Karpas-422 (cell line): ENCODE measurements at regions not wholly inside any gene's neighbourhood (a gene's known extent, or its start where the extent isn't known, plus 50 kb on each side); places are given as distances from the start of the nearest gene placed in this dataset.

ENCODE experiments used
- DNase-seq: peaks from one replicate; pipeline ENCODE4 v3.0.0-alpha.2; 2015
- H2AFZ ChIP-seq: fragments of 200-600 bp; sonication (generic); 2 replicates; pipeline ENCODE4 v1.6.1; 2014; ENCODE audit warnings: antibody characterized with exemption, low read length, mixed read lengths
- H3K27ac ChIP-seq: fragments of 200-600 bp; sonication (generic); 2 replicates; pipeline ENCODE4 v1.5.1; 2014; ENCODE audit warnings: mild to moderate bottlenecking, low read length, moderate library complexity
- H3K27me3 ChIP-seq: fragments of 200-600 bp; sonication (generic); 2 replicates; pipeline ENCODE4 v1.6.1; 2014; ENCODE audit warnings: low read length, mixed read lengths
- H3K36me3 ChIP-seq: fragments of 200-600 bp; sonication (generic); 2 replicates; pipeline ENCODE4 v1.6.1; 2014; ENCODE audit warnings: low read length, mixed read lengths; ENCODE audit not compliant: insufficient read depth
- H3K4me1 ChIP-seq: fragments of 200-600 bp; sonication (generic); 2 replicates; pipeline ENCODE4 v1.6.1; 2014; ENCODE audit warnings: mild to moderate bottlenecking, low read length, mixed read lengths
- H3K4me2 ChIP-seq: fragments of 200-600 bp; sonication (generic); 2 replicates; pipeline ENCODE4 v1.6.1; 2014; ENCODE audit warnings: low read length, low read depth, mild to moderate bottlenecking; ENCODE audit not compliant: poor library complexity, severe bottlenecking
- H3K4me3 ChIP-seq: fragments of 200-600 bp; sonication (generic); 2 replicates; pipeline ENCODE4 v1.5.1; 2014; ENCODE audit warnings: mild to moderate bottlenecking, antibody characterized with exemption, low read length, mixed read lengths
- H3K79me2 ChIP-seq: fragments of 200-600 bp; sonication (generic); 2 replicates; pipeline ENCODE4 v1.6.1; 2014; ENCODE audit warnings: mild to moderate bottlenecking, low read length, mixed read lengths
- H3K9ac ChIP-seq: fragments of 200-600 bp; sonication (generic); 2 replicates; pipeline ENCODE4 v1.6.0; 2014; ENCODE audit warnings: low read length
- H3K9me2 ChIP-seq: fragments of 200-600 bp; sonication (generic), shearing (Covaris generic); replicated peaks from 2 replicates; pipeline ENCODE4 v1.6.0; 2014; ENCODE audit warnings: mild to moderate bottlenecking, low read length, moderate library complexity; ENCODE audit not compliant: insufficient read depth
- H3K9me3 ChIP-seq: fragments of 300-700, 200-600 bp; sonication (generic); 2 replicates; pipeline ENCODE4 v1.6.1; 2014; ENCODE audit warnings: low read length, mixed read lengths
- H4K20me1 ChIP-seq: fragments of 200-600 bp; sonication (generic); 2 replicates; pipeline ENCODE4 v1.6.1; 2014; ENCODE audit warnings: mild to moderate bottlenecking, antibody characterized with exemption, low read length, low read depth; ENCODE audit not compliant: insufficient read depth

- Histone ChIP-seq H3K4me3 (no peak overlapping the region), H2AFZ (no peak overlapping the region), H3K9me2 (no peaks in the 10 kb centered on the region), H3K27me3 (no peaks in the 10 kb centered on the region), H3K36me3 (no peaks in the 10 kb centered on the region), H3K79me2 (no peaks in the 10 kb centered on the region), H3K9me3 (no peaks in the 10 kb centered on the region; the same call in 1 of the 2 replicates), H3K4me1 (no peaks in the 10 kb centered on the region), H4K20me1 (no peaks in the 10 kb centered on the region), H3K9ac (no peak overlapping the region), H3K4me2 (no peak overlapping the region), H3K27ac (no peak overlapping the region)
- DNase-seq, result no peak
Observed at GRCh38 chr3:69454204-69454787, 68.4 kb upstream of the FRMD4B start.

- H3K4me2 ChIP-seq, result no peak overlapping the region
- H3K4me3 ChIP-seq, result no peak overlapping the region
- H3K27me3 ChIP-seq, result no peaks in the 10 kb centered on the region
- DNase-seq, result no peak
- H2AFZ ChIP-seq, result no peak overlapping the region
- no peaks in the 10 kb centered on the region; the same call in 1 of the 2 replicates for H3K9me3 ChIP-seq
- H3K79me2 ChIP-seq, result no peaks in the 10 kb centered on the region
- no peaks in the 10 kb centered on the region for H3K9me2 ChIP-seq
- H3K27ac ChIP-seq, result no peak overlapping the region
- no peaks in the 10 kb centered on the region for H4K20me1 ChIP-seq
- H3K9ac ChIP-seq, result no peak overlapping the region
- H3K4me1 ChIP-seq, result no peaks in the 10 kb centered on the region
- H3K36me3 ChIP-seq, result no peaks in the 10 kb centered on the region
Observed at GRCh38 chr3:69452295-69452694, 66.4 kb upstream of the FRMD4B start.

GRCh38 chr3:69451594-69451993, 65.7 kb upstream of the FRMD4B start:
- H3K79me2 ChIP-seq, result no peaks in the 10 kb centered on the region
- H3K27me3 ChIP-seq, result no peaks in the 10 kb centered on the region
- no peak overlapping the region for H3K9ac ChIP-seq
- no peaks in the 10 kb centered on the region for H3K36me3 ChIP-seq
- H2AFZ ChIP-seq, result no peak overlapping the region
- H3K9me2 ChIP-seq, result no peaks in the 10 kb centered on the region
- H3K4me3 ChIP-seq, result no peak overlapping the region
- H3K4me1 ChIP-seq, result no peaks in the 10 kb centered on the region
- no peak overlapping the region for H3K27ac ChIP-seq
- H3K9me3 ChIP-seq, result no peaks in the 10 kb centered on the region; the same call in 1 of the 2 replicates
- H3K4me2 ChIP-seq, result no peak overlapping the region
- DNase-seq, result no peak
- no peaks in the 10 kb centered on the region for H4K20me1 ChIP-seq

GRCh38 chr3:69448877-69449276, 63.0 kb upstream of the FRMD4B start:
- Histone ChIP-seq H3K9ac (no peak overlapping the region), H3K4me2 (no peak overlapping the region), H2AFZ (no peak overlapping the region), H3K4me1 (no peaks in the 10 kb centered on the region), H3K4me3 (no peak overlapping the region), H3K27ac (no peak overlapping the region), H3K36me3 (no peaks in the 10 kb centered on the region), H3K79me2 (no peaks in the 10 kb centered on the region), H4K20me1 (no peaks in the 10 kb centered on the region), H3K9me2 (no peaks in the 10 kb centered on the region), H3K9me3 (no peaks in the 10 kb centered on the region; the same call in 1 of the 2 replicates), H3K27me3 (no peaks in the 10 kb centered on the region)
- DNase-seq, result no peak

DNA sequence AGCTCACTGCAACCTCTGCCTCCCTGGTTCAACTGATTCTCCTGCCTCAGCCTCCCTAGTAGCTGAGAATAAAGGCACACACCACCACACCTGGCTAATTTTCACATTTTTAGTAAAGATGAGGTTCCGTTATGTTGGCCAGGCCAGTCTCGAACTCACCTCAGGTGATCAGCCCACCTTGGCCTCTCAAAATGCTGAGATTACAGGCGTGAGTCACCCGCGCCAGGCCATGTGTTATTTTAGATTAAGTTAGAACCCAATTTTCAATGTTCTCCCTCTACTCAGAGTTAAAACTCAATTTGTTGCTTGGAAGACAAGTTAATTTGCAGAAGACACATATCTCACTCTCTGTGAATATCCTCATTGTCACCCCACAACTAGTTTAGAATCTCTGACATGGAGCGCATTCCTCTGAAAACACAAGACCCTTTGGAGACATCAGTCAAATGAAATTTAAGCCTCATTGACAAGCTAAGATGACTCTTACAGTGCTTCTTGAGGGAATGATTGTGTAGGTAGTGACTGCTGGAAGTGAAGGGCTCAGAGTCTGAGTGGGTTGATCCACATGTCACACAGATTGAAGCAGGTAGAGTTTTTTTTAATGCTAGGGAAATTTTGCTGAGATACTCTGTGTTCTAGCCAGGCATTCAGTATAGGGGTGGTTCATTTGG, 60.6 kb upstream of the FRMD4B start:
- Histone ChIP-seq H3K4me2 (no peak overlapping the region), H3K27me3 (no peaks in the 10 kb centered on the region), H3K27ac (no peak overlapping the region), H3K9me2 (no peaks in the 10 kb centered on the region), H3K36me3 (no peaks in the 10 kb centered on the region), H3K9me3 (no peaks in the 10 kb centered on the region), H3K79me2 (no peaks in the 10 kb centered on the region), H2AFZ (no peak overlapping the region), H3K4me1 (no peaks in the 10 kb centered on the region), H3K4me3 (no peak overlapping the region), H4K20me1 (no peaks in the 10 kb centered on the region), H3K9ac (no peak overlapping the region)
- DNase-seq, result no peak

DNA sequence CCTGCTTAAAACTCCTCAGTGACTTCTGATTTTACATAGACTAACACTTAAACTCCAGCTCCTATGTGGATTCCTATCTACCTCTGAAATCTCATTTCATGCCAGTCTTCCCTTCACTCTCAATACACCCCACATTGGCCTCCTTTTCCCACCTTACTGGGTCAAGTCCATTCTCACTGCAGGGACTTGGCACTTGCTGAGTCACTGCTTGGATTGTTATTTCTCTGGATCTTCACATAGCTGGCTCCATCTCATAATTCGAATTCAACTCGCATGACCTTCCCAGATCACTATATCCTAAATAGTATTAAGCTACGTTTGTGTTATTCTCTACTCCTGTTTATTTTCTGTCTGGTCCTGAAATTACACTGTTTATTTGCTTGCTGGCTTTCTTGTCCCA, 59.6 kb upstream of the FRMD4B start:
- H3K9me3 ChIP-seq, result no peaks in the 10 kb centered on the region
- H2AFZ ChIP-seq, result no peak overlapping the region
- no peak overlapping the region for H3K9ac ChIP-seq
- no peaks in the 10 kb centered on the region for H3K27me3 ChIP-seq
- no peaks in the 10 kb centered on the region for H3K36me3 ChIP-seq
- H3K4me2 ChIP-seq, result no peak overlapping the region
- no peaks in the 10 kb centered on the region for H3K4me1 ChIP-seq
- no peak for DNase-seq
- no peaks in the 10 kb centered on the region for H3K79me2 ChIP-seq
- no peak overlapping the region for H3K4me3 ChIP-seq
- H4K20me1 ChIP-seq, result no peaks in the 10 kb centered on the region
- no peaks in the 10 kb centered on the region for H3K9me2 ChIP-seq
- H3K27ac ChIP-seq, result no peak overlapping the region

DNA sequence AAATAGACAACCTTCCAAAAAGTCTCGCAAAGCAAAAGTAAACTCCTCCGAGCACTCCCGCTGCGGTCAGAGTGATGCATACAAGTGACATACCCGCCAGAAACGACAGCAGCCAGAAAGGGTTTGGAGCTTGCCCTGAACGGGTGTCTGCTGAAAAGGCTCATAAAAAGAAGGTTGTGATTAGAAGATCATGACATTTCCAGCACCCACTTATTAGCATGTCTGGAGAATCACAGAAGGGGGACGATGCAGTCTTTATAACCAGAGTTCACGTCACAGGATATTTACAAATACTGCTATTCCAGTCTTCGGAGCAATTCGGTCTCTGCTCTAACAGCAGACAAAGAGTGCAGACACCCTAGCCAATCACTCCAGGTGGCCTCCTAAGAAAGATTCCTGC, 59.1 kb upstream of the FRMD4B start:
- Histone ChIP-seq H3K27me3 (no peaks in the 10 kb centered on the region), H3K4me1 (no peaks in the 10 kb centered on the region), H3K9me2 (no peaks in the 10 kb centered on the region), H3K79me2 (no peaks in the 10 kb centered on the region), H3K36me3 (no peaks in the 10 kb centered on the region), H2AFZ (no peak overlapping the region), H3K9me3 (no peaks in the 10 kb centered on the region), H4K20me1 (no peaks in the 10 kb centered on the region), H3K4me3 (no peak overlapping the region), H3K4me2 (no peak overlapping the region), H3K27ac (no peak overlapping the region), H3K9ac (no peak overlapping the region)
- DNase-seq, result no peak

GRCh38 chr3:69443457-69443920, 57.6 kb upstream of the FRMD4B start:
- no peaks in the 10 kb centered on the region for H4K20me1 ChIP-seq
- no peaks in the 10 kb centered on the region for H3K27me3 ChIP-seq
- no peak overlapping the region for H3K4me3 ChIP-seq
- DNase-seq, result no peak
- no peaks in the 10 kb centered on the region for H3K79me2 ChIP-seq
- H3K4me2 ChIP-seq, result no peak overlapping the region
- no peaks in the 10 kb centered on the region for H3K9me2 ChIP-seq
- no peak overlapping the region for H2AFZ ChIP-seq
- H3K36me3 ChIP-seq, result no peaks in the 10 kb centered on the region
- no peak overlapping the region for H3K9ac ChIP-seq
- H3K9me3 ChIP-seq, result no peaks in the 10 kb centered on the region
- H3K4me1 ChIP-seq, result no peaks in the 10 kb centered on the region
- H3K27ac ChIP-seq, result no peak overlapping the region
